Ammon's horn (tissue), 1 donor: ENCODE measurements at regions not wholly inside any gene's neighbourhood (a gene's known extent, or its start where the extent isn't known, plus 50 kb on each side); places are given as distances from the start of the nearest gene placed in this dataset.

Experiments
- DNase-seq: peaks from one replicate; pipeline ENCODE4 v3.0.0-alpha.2; 2016; ENCODE audit warnings: low spot score

DNA sequence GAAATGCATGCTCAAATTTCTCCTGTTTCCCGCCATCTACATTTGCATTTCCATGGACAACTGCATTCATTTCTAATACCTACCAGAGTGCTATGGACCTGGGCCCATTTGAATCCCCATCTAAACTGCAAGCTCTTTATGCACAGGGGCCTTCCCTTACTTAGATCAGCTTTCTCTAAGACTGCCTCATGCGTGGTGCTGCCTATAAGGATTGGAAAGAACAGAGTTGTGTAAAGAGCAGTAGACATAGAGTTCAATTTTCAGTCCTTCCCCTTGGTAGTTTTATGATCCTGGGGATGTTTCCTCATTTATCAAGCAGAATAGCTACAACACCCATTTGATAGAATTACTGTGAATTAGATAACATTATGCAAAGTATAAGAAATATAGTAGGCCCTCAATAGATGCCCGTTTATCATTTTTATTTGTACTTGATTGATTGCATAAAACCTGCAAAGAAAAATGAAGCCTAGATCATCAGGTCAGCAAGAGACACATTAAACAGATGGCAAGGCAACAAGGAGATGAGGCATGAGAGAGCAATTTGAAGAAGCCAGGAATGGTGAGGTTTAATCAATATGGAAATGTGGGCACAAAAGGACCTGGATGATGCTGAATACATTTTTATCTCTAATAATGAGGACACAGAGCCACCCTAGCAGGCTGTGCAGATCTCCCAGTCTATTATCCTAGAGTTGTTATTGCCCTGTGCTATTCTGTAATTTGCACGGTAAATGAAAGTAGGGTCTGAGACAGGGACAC is 359.7 kb downstream of the FAM181B start:
- no peak for DNase-seq

DNA sequence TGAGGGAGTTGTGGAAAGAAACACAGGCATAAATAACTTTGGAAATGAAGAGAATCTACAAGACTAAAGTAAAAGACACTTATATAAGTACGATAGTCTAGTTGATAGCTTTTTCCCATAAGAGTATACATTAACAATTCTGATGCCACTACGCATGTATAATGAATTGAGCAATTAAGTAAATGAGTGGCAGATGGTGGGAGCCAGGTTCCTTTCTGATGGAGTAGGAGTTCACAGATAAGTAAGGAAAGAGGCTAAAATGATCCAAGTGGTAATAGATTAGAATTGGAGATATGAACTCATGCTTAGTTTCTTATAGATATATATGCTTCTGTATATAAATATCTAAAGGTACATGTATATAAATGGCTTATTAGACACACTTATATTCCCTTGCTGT is 368.3 kb downstream of the FAM181B start:
- DNase-seq = no peak

DNA sequence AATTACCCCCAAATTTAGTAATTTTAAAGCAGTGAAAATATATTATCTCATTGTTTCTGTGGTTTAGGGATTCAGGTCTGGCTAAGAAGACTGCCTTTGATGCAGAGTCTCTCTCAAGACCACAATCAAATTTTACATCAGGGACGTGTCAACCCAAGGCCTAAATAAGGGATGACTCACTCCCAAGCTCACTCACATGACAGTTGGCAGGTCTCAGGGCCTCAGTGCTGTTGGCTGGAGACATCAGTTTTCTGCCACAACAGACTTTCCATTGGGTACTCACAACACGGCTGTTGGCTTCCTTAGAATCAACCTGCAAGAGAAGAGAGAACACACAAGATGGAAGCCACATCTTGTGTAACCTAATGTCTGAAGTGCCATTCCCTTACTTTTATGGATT is 377.3 kb downstream of the FAM181B start:
- DNase-seq = no peak

DNA sequence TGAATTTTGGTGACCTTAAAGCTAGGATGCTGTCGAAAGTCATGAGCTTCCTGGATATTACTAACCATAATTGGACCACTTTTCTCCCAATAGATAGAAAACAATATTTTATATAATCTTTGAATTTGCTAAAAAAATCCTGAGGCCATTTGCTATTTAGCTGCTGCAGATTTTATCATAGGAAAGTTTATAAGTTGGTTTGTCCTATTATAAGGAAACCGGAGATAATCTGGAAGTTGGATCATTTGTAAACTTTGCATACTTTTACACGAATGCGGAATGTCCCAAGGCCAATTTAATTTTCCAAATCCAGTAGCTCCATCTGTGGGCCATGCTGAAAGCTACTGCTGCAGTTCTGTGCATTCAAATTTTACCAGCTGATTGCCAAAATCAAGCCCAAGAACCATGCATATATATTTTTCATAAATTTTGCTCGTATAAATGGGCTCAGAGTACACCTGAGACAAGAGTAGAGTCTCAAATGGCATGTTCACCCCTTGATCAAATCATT is 378.3 kb downstream of the FAM181B start:
- no peak for DNase-seq

DNA sequence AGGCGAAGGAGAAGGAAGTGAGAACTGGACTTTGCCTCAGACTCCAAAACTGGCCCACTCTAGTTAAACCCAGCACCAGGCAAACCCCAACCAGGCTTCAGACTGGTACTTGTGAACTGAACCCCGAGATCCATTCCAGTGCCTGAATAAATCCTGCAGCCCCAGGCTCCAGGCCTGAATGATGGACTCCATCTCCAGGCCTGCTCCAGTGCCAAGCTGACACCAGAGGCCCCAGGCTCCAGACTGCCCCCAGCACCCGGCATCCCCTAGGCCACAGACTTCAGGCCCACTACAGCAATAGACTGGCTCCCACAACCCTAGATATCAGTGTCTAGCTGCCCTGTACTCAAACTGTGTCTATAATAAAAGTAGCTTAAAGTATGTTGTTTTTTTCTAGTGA is 406.8 kb downstream of the FAM181B start:
- no peak for DNase-seq

DNA sequence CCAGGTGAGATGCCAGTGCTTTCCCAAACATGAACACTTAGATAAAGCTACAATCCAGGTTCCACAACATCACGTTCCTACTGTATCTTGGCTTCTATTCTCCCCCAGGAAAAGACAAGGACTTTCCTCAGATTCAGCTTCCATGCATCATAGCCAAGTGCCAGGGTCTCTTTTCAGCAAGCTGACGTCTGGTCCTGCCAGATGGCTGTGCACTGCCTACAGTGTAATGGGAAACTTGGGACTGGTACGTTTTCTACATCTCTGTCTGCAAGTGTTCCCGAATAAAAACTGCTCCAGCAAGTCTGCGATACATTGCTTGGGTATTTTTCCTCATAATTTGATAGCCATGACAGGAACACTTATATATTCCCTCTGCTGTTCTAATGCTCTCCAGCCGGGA is 412.5 kb downstream of the FAM181B start:
- peak; percentile 7 for DNase-seq

DNA sequence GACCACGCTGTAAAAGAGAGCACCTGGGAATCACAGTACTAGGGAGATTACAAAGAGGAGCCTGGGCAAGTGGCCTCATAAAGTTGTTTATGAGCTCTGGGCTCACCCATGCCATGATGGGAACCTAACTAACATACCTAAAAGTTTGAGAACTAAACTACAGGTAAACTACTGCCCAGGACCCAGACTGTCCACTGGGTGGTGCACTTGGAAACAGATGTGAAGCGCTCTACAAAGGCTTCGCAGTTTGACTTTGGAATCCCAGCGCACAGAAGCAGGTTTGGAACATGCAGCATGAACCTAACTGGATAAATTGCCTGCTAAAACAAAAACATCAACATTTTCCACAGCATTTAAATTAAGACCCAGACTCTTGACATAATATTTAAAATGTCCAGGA is 418.6 kb downstream of the FAM181B start:
- peak; percentile 5 for DNase-seq

DNA sequence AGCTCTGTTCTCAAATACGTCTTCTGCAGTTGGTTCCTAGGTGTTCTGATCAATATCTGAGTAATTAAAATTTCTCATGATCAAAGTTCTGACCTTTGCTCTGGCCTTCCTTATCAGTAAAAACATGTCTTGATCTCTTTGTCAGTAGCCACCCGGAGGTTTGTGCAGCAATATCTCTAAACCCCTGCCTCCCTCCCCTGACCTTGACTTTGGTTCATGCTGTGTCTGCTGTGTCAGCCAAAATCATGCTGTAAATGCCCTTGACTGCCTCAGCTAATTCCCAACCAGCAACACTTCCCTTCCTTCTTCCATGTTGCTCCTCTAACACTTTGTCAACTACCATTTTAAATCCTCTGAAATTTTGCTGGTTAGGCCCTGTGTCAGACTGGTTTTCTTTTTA is 424.7 kb downstream of the FAM181B start:
- DNase-seq = no peak

DNA sequence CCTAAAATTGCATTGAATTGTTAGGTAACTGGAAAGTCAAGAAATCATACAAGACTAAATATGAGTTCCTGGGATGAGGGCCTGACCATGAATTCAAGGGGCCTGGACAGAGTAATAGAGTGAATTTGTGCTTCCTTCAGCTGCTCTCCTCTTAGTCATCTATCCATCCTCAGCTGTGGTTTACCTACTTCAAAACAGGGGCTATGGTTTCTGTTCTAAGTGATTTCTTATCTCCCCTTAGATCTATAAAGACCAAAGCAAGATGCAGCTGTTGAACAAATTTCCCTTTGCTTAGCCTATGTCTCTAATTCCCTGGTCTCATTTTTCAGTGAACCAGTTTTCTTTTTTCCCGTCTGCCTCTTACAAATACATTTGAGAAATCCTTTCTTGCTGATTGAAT is 428.5 kb downstream of the FAM181B start:
- no peak for DNase-seq

DNA sequence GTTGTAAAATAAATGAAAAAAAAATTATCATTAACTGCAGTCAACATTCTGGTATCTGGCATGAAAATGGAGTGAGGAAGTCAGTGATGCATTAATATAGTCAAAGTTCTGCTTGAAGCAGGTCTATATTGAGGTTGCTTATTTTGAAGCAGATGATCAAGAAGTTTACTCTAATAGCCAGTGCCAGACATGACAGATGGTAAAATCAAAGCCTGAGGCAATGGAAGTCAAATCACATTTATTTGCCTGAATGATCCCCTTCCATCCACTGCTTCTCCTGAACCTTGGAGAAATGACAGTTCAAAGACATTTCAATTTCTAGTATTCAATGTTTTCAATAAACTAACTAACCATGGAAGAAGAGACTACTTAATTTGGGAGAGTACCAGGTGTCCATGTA is 430.0 kb downstream of the FAM181B start:
- DNase-seq = no peak

DNA sequence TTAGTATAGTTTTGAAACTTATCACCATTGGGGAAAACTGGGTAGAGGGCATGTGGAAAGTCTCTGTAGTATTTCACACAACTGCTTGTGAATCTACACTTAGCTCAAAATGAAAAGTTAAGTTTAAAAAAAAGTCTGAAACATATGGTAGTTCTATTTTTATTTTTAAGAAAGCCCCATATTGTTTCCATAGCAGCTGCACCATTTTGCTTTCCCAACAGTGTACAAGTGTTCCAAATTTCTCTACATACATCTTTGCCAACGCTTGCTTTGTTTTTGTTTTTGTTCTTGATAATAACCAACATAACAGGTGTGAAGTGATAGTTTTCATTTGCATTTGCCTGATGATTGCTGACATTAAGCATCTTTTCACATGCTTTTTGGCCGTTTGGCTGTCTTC is 445.2 kb downstream of the FAM181B start:
- DNase-seq = no peak

DNA sequence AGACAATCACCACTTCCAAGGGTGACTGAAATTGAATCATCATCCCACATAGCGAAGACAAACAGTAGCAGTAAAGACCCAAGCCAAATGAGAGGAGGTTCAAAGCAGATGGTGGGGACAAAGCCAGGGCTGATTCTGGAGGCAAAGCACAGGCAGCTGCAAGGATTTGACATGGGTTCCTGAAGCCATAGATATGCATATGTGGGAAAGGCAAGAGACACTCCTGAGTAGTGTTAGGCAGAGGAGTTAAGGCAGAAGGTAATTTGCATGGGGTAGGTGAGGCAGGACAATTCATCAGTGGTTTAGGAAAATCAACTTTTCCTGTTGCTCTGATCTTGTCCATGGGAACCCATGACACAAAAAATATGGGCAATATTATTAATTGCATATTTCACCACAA is 462.8 kb downstream of the FAM181B start:
- no peak for DNase-seq

DNA sequence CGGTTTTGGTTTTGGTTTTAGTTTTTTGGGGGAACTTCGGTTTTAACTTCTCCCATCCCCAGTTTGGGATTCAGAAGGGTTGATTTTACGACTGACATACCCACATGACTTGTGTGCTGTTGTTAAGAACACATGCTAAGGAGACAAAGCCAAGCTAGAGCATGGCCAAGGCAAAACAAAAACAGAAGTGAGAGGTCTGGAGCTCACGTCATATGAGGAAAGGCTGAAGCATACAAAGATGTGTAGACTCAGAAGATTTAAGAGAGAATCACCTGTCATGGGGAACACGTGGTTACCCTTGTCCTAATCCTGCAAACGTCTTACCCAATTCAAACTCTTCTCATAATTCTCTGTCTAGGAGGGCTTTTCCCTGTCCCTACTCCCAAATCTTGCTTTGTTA is 465.0 kb downstream of the FAM181B start:
- no peak for DNase-seq

DNA sequence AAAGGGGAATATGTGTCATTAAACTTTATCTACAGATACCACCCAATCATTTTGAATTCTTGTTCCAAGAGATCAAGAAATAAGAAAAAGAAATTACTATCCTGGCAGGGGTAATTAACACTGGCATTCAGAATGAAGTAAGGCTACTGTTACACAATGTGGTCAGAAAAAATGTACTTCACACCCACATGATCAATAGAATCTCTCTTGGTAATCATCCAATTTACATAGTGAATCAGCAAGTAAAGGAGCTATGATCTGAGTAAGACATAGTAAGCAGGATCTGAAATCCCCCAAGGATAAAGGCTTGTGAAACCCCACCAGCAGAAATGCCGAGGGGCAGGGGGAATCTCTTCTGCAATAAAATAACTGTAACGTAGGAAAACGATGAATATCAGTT is 466.5 kb downstream of the FAM181B start:
- DNase-seq = no peak

DNA sequence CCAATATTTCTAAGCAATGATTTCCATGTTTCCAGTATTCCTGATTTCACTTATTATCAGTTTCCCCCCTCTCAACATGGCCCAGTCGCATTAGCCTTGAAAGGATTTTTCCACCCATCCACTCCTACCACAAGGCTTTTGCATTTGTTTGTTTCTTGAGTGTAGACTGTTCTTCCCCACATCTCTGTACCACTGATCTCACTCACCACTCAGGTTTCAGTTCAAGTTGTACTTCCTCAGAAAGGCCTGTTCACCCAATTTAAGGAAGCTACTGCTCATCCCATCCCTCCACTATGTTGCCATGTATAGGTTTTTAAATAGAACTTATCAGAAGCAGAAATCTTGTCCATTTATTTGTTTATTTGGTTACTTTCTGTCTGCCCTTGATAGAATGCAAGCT is 472.3 kb downstream of the FAM181B start:
- DNase-seq = peak; percentile 17

DNA sequence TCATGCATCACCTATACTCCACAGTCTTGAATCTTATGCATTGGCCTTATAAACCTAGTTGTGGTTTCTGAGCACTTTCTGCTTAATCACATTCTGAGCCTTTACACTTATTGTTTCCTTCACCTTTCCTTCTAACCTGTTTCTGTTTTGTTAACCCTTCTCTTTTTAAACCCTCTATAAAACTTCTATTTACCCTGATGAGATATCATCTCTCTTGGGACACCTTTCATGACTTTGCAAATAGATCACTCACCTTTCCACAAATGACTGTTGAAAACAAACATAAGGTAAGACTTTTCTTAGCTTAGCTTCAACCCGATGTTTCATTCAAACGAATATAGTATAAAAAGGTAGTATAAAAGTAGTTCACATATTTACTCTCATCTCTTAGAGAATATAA is 483.6 kb downstream of the FAM181B start:
- no peak for DNase-seq

DNA sequence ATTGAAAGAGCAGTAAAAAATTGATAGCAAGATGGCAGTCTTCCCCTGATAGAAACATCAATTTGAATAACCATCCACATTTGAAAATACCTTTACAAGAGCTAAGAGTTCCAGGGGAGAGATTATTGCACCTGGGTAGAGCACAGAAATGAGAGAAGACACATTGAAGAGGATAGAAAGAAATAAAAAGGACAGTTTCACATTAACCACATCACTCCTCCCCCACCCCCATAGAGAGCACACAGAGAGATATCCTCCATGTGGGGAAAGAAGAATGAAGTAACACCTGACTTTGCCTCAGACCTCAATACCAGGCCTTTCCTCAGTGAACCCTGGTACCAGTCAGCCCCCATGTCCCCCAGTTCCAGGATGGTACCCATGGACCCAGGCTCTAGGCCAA is 486.7 kb downstream of the FAM181B start:
- DNase-seq = no peak

DNA sequence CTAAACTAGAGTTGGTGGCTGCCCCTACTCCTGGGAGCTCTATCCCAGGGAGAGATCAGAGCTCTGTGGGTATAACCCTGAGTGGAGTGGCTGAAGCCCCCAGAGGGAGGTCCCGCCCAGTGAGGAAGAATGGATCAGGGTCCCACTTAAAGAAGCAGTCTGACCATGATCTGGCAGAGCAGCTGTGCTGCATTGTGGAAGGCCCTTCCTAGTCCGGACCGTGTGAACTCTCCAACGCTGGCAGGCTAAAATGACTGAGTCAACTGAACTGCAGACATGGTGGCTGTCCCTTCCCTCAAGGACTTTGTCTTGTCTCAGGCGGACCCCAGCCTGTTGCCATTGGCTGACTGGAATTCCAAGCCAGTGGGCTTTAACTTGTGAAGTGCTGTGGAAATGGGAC is 494.2 kb downstream of the FAM181B start:
- no peak for DNase-seq

DNA sequence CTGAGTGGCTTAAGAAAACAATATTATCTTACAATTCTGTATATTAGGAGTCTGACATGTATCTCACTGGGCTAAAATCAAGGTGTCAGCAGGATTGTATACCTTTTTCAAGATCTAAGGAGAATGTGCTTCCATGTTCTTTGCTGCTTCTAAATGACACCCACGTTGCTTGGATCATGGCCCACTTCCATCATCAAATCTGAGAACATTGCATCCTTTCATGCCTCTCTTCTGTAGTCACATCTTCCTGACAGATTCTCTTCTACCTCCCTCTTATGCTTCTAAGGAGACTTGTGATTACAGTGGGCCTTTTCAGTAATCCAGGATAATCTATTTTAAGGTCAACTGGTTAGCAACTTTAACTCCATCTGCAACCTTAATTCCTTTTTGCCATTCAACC is 499.4 kb downstream of the FAM181B start:
- no peak for DNase-seq

DNA sequence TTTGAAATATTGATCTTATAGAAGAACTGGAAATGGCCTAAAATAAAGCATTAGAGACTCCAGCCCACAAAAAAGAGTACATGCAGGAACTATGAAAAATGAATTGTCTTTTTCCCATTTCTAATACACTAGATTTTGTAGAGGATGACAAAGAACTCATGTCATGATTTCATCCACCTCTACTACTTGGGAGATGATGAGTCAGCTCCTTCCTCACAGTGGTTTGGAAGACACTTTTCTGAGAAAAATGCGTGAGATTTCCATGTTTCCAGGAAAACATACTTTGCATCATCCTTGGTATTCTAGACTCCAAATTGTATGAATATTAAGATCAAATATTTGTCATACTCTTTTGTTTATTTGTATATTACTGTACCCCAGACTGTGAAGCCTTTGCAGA is 500.5 kb downstream of the FAM181B start:
- DNase-seq = no peak

DNA sequence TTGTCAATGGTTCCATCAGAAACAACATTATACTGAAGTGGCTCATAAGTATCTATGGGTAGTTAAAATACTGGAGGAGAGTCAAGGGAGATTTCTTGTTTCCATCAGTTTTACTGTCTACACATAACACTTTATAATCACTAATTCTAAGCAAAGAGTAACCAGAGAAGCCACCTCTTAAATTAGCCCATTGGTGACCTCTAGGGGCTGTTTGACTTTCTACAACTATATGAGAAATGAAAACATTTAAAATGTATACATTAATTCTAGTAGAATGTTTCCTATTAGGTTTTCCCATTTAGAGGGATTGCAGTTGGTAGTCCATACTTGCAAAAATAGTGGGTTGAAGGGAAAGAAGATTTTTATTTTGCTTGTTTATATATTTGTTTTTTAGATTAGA is 504.3 kb downstream of the FAM181B start:
- DNase-seq = no peak

DNA sequence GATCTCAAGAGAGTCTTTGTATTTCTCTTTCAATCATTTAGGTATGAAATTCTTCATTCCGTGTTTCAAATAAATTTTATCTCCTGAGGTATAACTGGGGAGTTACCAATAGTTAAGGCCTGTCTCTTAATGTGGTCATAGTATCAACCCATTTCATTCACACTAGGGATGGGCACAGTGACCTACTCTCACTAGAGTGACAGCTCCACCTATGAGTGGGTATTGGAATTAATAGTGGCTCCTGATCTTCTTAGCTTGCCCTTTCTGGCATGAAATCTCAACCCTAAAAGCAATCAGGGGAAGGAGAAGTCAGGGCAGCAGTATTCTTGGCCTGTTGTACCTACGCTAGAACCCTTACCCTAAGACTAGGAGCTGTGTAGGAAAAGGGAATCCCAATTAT is 507.7 kb downstream of the FAM181B start:
- no peak for DNase-seq

DNA sequence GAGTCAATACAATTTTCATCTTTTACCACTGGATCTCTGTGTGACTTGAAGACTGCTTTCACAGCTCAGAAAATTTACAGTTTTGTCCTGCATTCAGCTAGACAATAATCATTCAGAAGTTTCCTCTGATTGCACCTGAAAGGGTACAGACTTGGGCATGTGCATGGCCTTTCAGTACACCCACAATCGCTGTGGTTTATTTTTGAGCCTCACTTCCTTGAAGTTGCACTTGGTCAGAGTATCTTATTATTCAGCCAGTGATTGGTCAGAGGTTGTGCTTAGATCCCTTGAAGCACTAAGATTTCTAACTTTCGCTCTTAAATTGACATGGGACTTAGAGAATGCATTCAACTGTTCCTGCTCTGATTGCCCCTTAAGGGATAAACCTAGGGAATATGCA is 508.2 kb downstream of the FAM181B start:
- DNase-seq = no peak

DNA sequence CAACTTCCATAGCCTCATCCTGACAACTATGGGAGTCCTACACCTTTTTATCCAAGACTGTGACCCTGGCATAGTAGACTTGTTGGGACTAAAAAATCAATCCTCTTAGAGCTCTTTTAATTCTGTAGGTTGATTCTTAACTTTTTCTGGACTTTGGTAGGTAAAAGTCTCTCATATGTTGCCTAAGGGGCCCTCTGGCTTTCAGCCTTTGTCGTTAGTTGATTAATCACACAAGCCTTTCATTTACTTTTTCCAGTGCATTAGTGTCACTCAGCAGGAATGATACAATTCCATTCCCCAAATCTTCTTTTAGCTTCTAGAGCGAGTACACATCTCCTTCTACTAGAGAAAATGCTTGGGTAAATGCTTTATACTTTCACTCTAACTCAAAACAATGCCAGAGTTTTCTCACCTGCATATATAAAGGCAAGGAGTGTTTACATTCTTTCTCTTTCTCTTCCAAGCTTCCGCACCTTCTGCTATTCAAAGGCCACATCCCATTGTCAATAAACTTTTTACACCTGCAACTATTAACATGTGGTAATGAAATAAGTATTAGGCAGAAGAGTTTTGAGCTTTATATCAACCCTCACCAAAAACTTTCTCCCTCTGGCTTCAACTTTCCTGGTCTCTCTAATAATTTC is 516.6 kb downstream of the FAM181B start:
- DNase-seq = no peak
